K562 (cell line): ENCODE measurements at regions not wholly inside any gene's neighbourhood (a gene's known extent, or its start where the extent isn't known, plus 50 kb on each side); places are given as distances from the start of the nearest gene placed in this dataset.

Experiments used
- ATAC-seq: fragments of 200-7000 bp; cut with Tn5 transposase; 3 replicates; pipeline ENCODE4 v1.9.1; 2020; ENCODE audit warnings: moderate library complexity
- BruUV-seq: library from RNA; stranded (reverse); fragments of 400-500 nt; replicated peaks from 2 replicates; lab custom pipeline; 2021; lab: Mats Ljungman, UMichigan
- CTCF ChIA-PET: fragments of 300-600 bp; formaldehyde crosslinking; extraction: SDS; loops from one replicate; lab custom pipeline; 2021; ENCODE audit warnings: low intra/inter-chr PET ratio; lab: Yijun Ruan, JAX
- POLR2A ChIA-PET: fragments of 300-600, 350-650 bp; sonication (Branson Sonifier 250); formaldehyde crosslinking; extraction: SDS; loops from one replicate; lab custom pipeline; 2021; ENCODE audit warnings: antibody characterized with exemption, inconsistent platforms; lab: Yijun Ruan, JAX
- DNase-seq, 4 experiments: peaks; one replicate each; pipeline versions ENCODE4 v3.0.0 to v3.0.0-alpha.2; 2011 to 2018; ENCODE audit warnings: low spot score in 3 of 4, mixed read lengths in 3 of 4; ENCODE audit errors: extremely low read depth in 1 of 4
- FAIRE-seq: peaks from 2 replicates; lab custom pipeline; 2011; peaks lifted over from hg19 to GRCh38; lab: Jason Lieb, UNC
- H2AFZ ChIP-seq: 2 replicates; pipeline ENCODE4 v1.6.0; 2011; ENCODE audit warnings: low read depth, low read length, control low read depth, inconsistent platforms
- H3K27ac ChIP-seq: fragments of 200-600 bp; 3 replicates; pipeline ENCODE4 v1.8.0; 2011; ENCODE audit warnings: low read depth, mild to moderate bottlenecking, control low read depth, inconsistent platforms, low read length, moderate library complexity, mixed read lengths; ENCODE audit errors: extremely low read depth
- H3K27me3 ChIP-seq, 2 experiments: fragments of 300-600 bp in 1 of 2; 2 replicates in 1 of 2; 3 replicates in 1 of 2; pipeline versions ENCODE4 v1.6.0 to v1.8.0; 2011; ENCODE audit warnings: inconsistent platforms in 2 of 2, low read length in 2 of 2, mild to moderate bottlenecking in 1 of 2, mixed read lengths in 1 of 2, moderate library complexity in 1 of 2; ENCODE audit not compliant: control insufficient read depth in 2 of 2, insufficient read depth in 2 of 2
- H3K36me3 ChIP-seq: fragments of 300-600 bp; 3 replicates; pipeline ENCODE4 v1.8.0; 2011; ENCODE audit warnings: mild to moderate bottlenecking, low read length, inconsistent platforms; ENCODE audit not compliant: control insufficient read depth, insufficient read depth
- H3K4me1 ChIP-seq, 2 experiments: fragments of 200-600 bp in 1 of 2; replicated peaks in 1 of 2; 2 replicates in 1 of 2; 3 replicates in 1 of 2; pipeline versions ENCODE4 v1.5.1 to v1.8.0; 2011; ENCODE audit warnings: inconsistent platforms in 2 of 2, low read length in 2 of 2, mild to moderate bottlenecking in 1 of 2, mixed read lengths in 1 of 2, moderate library complexity in 1 of 2; ENCODE audit not compliant: control insufficient read depth in 2 of 2, insufficient read depth in 2 of 2
- H3K4me2 ChIP-seq: 2 replicates; pipeline ENCODE4 v1.6.1; 2011; ENCODE audit warnings: low read length, control low read depth, inconsistent platforms, mixed read lengths; ENCODE audit not compliant: insufficient read depth
- H3K4me3 ChIP-seq: fragments of 200-600 bp; sonication (generic), shearing (Covaris generic); 2 replicates; pipeline ENCODE4 v1.5.1; 2016; ENCODE audit warnings: control low read depth, inconsistent platforms
- H3K79me2 ChIP-seq: fragments of 200-600 bp; 3 replicates; pipeline ENCODE4 v1.8.0; 2011; ENCODE audit warnings: low read length, inconsistent platforms; ENCODE audit not compliant: control insufficient read depth, insufficient read depth
- H3K9ac ChIP-seq, 2 experiments: 2 replicates each; pipeline versions ENCODE4 v1.6.0 to v1.6.1; 2011; ENCODE audit warnings: low read depth in 2 of 2, low read length in 2 of 2, control low read depth in 1 of 2, inconsistent platforms in 1 of 2, mild to moderate bottlenecking in 1 of 2, mixed read lengths in 1 of 2; ENCODE audit not compliant: insufficient read depth in 1 of 2
- H3K9me1 ChIP-seq: one replicate; pipeline ENCODE4 v1.6.0; 2011; ENCODE audit warnings: inconsistent platforms, mild to moderate bottlenecking, low read length, moderate library complexity; ENCODE audit not compliant: control insufficient read depth, insufficient read depth
- H3K9me3 ChIP-seq: replicated peaks from 2 replicates; pipeline ENCODE4 v1.5.1; 2011; ENCODE audit warnings: low read depth, low read length, inconsistent platforms; ENCODE audit not compliant: control insufficient read depth, insufficient read depth
- H4K20me1 ChIP-seq: replicated peaks from 2 replicates; pipeline ENCODE4 v1.6.1; 2011; ENCODE audit warnings: low read length, inconsistent platforms, mixed read lengths; ENCODE audit not compliant: control insufficient read depth, insufficient read depth
- SAFB2 ChIP-seq: fragments of 200-400 bp; formaldehyde crosslinking; IDR thresholded peaks from 2 replicates; pipeline ENCODE4 v1.6.1; 2018; ENCODE audit warnings: borderline replicate concordance, low read length, low read depth, moderate library complexity; ENCODE audit not compliant: severe bottlenecking
- TAF1 ChIP-seq: IDR thresholded peaks from 2 replicates; pipeline ENCODE4 v1.6.1; 2011; ENCODE audit warnings: mild to moderate bottlenecking, low read length, moderate library complexity; ENCODE audit not compliant: insufficient read depth, control insufficient read depth, severe bottlenecking; ENCODE audit errors: extremely low read depth
- TRIM24 ChIP-seq, 2 experiments: fragments of 450-650 bp; IDR thresholded peaks; 2 replicates each; pipeline ENCODE4 v1.6.1; 2016
- TSC22D4 ChIP-seq: fragments of 450-650 bp; IDR thresholded peaks from 2 replicates; pipeline ENCODE4 v1.6.1; 2016; ENCODE audit warnings: missing genetic modification characterization, missing biosample characterization, control low read depth
- ZNF696 ChIP-seq: fragments of 250-450 bp; sonication (Bioruptor Pico); conservative IDR thresholded peaks from 2 replicates; pipeline ENCODE4 v1.4.0; 2020; ENCODE audit warnings: mild to moderate bottlenecking, moderate library complexity
- WGBS: fragments of 100-300 bp; shearing (Covaris generic); methylation state at CpG from one replicate; pipeline ENCODE4 v1.1.6; 2016; ENCODE audit warnings: low coverage, mixed read lengths; ENCODE audit not compliant: insufficient coverage; ENCODE audit errors: missing lambda C conversion rate; 5-methylcytosine and 5-hydroxymethylcytosine counted together
- in situ Hi-C: fragments of 300-500 bp; cut with MboI; formaldehyde crosslinking; loops from 4 replicates; pipeline ENCODE4 v1.15.0; 2018; ENCODE audit warnings: inconsistent platforms, mixed read lengths
- intact Hi-C: fragments of 100-400 bp; cut with micrococcal nuclease; formaldehyde crosslinking; loops from 2 replicates; pipeline ENCODE4 v1.14.2; 2022
- TF ChIP-seq, protein P1 (sequence below): IDR thresholded peaks from 3 replicates; pipeline ENCODE4 v1.6.1; 2011; ENCODE audit warnings: borderline replicate concordance, mild to moderate bottlenecking; ENCODE audit not compliant: insufficient read length, insufficient read depth
- TF ChIP-seq, protein P2 (sequence below): fragments of 450-650 bp; IDR thresholded peaks from 2 replicates; pipeline ENCODE4 v1.6.1; 2016; ENCODE audit warnings: mild to moderate bottlenecking, moderate library complexity
- TF ChIP-seq, protein P3 (sequence below): fragments of 450-650 bp; IDR thresholded peaks from 2 replicates; pipeline ENCODE4 v1.6.1; 2018; ENCODE audit warnings: mild to moderate bottlenecking, low read depth; ENCODE audit not compliant: partially characterized antibody

DNA sequence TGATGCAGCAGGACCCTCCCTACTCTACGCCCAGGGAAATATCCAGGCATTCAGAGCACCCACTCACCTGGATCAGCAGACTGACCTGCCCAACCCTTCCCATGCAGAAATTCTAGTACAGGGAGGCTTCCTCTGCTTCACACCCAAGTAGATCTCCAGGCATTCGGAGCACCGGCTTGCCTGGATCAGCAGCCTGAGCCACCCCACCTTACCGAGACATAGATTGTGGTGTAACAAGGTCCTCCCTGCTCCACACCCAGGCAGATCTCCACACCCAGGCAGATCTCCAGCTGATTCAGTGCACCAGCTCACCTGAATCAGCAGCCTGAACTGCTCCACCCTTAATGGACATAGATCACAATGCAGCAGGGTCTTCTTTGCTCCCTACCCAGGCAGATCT, 215.1 kb upstream of the CPEB2 start:
- no peak overlapping the region for H3K4me2 ChIP-seq
- in situ Hi-C loops = no loop called here
- no peak for TF ChIP-seq TRIM24 (IDR thresholded peaks at IDR 0.05)
- TF ChIP-seq, protein P1, sequence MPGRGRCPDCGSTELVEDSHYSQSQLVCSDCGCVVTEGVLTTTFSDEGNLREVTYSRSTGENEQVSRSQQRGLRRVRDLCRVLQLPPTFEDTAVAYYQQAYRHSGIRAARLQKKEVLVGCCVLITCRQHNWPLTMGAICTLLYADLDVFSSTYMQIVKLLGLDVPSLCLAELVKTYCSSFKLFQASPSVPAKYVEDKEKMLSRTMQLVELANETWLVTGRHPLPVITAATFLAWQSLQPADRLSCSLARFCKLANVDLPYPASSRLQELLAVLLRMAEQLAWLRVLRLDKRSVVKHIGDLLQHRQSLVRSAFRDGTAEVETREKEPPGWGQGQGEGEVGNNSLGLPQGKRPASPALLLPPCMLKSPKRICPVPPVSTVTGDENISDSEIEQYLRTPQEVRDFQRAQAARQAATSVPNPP = no peak
- TF ChIP-seq, protein P2, sequence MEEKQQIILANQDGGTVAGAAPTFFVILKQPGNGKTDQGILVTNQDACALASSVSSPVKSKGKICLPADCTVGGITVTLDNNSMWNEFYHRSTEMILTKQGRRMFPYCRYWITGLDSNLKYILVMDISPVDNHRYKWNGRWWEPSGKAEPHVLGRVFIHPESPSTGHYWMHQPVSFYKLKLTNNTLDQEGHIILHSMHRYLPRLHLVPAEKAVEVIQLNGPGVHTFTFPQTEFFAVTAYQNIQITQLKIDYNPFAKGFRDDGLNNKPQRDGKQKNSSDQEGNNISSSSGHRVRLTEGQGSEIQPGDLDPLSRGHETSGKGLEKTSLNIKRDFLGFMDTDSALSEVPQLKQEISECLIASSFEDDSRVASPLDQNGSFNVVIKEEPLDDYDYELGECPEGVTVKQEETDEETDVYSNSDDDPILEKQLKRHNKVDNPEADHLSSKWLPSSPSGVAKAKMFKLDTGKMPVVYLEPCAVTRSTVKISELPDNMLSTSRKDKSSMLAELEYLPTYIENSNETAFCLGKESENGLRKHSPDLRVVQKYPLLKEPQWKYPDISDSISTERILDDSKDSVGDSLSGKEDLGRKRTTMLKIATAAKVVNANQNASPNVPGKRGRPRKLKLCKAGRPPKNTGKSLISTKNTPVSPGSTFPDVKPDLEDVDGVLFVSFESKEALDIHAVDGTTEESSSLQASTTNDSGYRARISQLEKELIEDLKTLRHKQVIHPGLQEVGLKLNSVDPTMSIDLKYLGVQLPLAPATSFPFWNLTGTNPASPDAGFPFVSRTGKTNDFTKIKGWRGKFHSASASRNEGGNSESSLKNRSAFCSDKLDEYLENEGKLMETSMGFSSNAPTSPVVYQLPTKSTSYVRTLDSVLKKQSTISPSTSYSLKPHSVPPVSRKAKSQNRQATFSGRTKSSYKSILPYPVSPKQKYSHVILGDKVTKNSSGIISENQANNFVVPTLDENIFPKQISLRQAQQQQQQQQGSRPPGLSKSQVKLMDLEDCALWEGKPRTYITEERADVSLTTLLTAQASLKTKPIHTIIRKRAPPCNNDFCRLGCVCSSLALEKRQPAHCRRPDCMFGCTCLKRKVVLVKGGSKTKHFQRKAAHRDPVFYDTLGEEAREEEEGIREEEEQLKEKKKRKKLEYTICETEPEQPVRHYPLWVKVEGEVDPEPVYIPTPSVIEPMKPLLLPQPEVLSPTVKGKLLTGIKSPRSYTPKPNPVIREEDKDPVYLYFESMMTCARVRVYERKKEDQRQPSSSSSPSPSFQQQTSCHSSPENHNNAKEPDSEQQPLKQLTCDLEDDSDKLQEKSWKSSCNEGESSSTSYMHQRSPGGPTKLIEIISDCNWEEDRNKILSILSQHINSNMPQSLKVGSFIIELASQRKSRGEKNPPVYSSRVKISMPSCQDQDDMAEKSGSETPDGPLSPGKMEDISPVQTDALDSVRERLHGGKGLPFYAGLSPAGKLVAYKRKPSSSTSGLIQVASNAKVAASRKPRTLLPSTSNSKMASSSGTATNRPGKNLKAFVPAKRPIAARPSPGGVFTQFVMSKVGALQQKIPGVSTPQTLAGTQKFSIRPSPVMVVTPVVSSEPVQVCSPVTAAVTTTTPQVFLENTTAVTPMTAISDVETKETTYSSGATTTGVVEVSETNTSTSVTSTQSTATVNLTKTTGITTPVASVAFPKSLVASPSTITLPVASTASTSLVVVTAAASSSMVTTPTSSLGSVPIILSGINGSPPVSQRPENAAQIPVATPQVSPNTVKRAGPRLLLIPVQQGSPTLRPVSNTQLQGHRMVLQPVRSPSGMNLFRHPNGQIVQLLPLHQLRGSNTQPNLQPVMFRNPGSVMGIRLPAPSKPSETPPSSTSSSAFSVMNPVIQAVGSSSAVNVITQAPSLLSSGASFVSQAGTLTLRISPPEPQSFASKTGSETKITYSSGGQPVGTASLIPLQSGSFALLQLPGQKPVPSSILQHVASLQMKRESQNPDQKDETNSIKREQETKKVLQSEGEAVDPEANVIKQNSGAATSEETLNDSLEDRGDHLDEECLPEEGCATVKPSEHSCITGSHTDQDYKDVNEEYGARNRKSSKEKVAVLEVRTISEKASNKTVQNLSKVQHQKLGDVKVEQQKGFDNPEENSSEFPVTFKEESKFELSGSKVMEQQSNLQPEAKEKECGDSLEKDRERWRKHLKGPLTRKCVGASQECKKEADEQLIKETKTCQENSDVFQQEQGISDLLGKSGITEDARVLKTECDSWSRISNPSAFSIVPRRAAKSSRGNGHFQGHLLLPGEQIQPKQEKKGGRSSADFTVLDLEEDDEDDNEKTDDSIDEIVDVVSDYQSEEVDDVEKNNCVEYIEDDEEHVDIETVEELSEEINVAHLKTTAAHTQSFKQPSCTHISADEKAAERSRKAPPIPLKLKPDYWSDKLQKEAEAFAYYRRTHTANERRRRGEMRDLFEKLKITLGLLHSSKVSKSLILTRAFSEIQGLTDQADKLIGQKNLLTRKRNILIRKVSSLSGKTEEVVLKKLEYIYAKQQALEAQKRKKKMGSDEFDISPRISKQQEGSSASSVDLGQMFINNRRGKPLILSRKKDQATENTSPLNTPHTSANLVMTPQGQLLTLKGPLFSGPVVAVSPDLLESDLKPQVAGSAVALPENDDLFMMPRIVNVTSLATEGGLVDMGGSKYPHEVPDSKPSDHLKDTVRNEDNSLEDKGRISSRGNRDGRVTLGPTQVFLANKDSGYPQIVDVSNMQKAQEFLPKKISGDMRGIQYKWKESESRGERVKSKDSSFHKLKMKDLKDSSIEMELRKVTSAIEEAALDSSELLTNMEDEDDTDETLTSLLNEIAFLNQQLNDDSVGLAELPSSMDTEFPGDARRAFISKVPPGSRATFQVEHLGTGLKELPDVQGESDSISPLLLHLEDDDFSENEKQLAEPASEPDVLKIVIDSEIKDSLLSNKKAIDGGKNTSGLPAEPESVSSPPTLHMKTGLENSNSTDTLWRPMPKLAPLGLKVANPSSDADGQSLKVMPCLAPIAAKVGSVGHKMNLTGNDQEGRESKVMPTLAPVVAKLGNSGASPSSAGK = no peak
- TF ChIP-seq, protein P3, sequence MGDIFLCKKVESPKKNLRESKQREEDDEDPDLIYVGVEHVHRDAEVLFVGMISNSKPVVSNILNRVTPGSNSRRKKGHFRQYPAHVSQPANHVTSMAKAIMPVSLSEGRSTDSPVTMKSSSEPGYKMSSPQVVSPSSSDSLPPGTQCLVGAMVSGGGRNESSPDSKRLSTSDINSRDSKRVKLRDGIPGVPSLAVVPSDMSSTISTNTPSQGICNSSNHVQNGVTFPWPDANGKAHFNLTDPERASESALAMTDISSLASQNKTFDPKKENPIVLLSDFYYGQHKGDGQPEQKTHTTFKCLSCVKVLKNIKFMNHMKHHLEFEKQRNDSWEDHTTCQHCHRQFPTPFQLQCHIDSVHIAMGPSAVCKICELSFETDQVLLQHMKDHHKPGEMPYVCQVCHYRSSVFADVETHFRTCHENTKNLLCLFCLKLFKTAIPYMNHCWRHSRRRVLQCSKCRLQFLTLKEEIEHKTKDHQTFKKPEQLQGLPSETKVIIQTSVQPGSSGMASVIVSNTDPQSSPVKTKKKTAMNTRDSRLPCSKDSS = no peak
- TF ChIP-seq TSC22D4 = no peak
- no peak for TF ChIP-seq TAF1
- no peak for TF ChIP-seq SAFB2
- no peak for TF ChIP-seq ZNF696 (CRISPR knock-in tag)

More for the DNA sequence above, 215.1 kb upstream of the CPEB2 start:
- no peaks in the 10 kb centered on the region for H3K36me3 ChIP-seq
- no peaks in the 10 kb centered on the region for H3K4me1 ChIP-seq
- ATAC-seq = no peak
- no peaks in the 10 kb centered on the region for H3K79me2 ChIP-seq
- intact Hi-C loops = no loop called here
- FAIRE-seq = no peak
- no peak for DNase-seq
- no peak overlapping the region for H3K4me3 ChIP-seq
- H2AFZ ChIP-seq = no peak overlapping the region
- H3K27ac ChIP-seq = no peak overlapping the region
- peaks cover 3% of the 10 kb centered on the region; the same call in 1 of the 2 replicates for H3K9me3 ChIP-seq
- H3K9me1 ChIP-seq = no peaks in the 10 kb centered on the region
- WGBS = 46% methylated on average over 4 of the region's 4 CpGs
- CTCF ChIA-PET = no interaction called here
- no TSS peak for BruUV-seq
- no peak overlapping the region for H3K9ac ChIP-seq
- H3K27me3 ChIP-seq = no peaks in the 10 kb centered on the region
- POLR2A ChIA-PET = no interaction called here
- H4K20me1 ChIP-seq = no peaks in the 10 kb centered on the region
